Naive thymus-derived CD4-positive, alpha-beta T cell (primary cell): ENCODE measurements at regions not wholly inside any gene's neighbourhood (a gene's known extent, or its start where the extent isn't known, plus 50 kb on each side); places are given as distances from the start of the nearest gene placed in this dataset.

Experiments used
- ATAC-seq: fragments of 150-1000 bp; cut with Tn5 transposase; 2 replicates; pipeline ENCODE4 v1.10.0; 2021; ENCODE audit warnings: mild to moderate bottlenecking, moderate library complexity
- CTCF ChIA-PET: fragments of 350-600 bp; sonication (Branson Sonifier 250); formaldehyde crosslinking; loops from one replicate; lab custom pipeline; 2021; ENCODE audit warnings: antibody characterized with exemption; lab: Charles Lee
- POLR2A ChIA-PET: fragments of 350-600 bp; sonication (Branson Sonifier 250); formaldehyde crosslinking; loops from one replicate; lab custom pipeline; 2021; ENCODE audit warnings: antibody characterized with exemption, inconsistent platforms; lab: Charles Lee
- DNase-seq, 9 donors: peaks; one replicate each; pipeline versions ENCODE4 v3.0.0 to v3.0.0-alpha.2; 2020 to 2022; ENCODE audit warnings: mixed read lengths in 1 of 9
- H3K27ac ChIP-seq: one replicate; pipeline ENCODE4 v1.7.0; 2013; ENCODE audit warnings: mild to moderate bottlenecking, low read depth, low read length, moderate library complexity
- H3K27me3 ChIP-seq, 2 donors: one replicate each; pipeline ENCODE4 v1.7.0; 2013; ENCODE audit warnings: low read length in 2 of 2, mild to moderate bottlenecking in 2 of 2, moderate library complexity in 2 of 2; ENCODE audit not compliant: control insufficient read depth in 2 of 2, insufficient read depth in 2 of 2
- H3K36me3 ChIP-seq, 3 experiments: 1 replicate in 2 of 3; 2 replicates in 1 of 3; pipeline ENCODE4 v1.7.0; 2013; ENCODE audit warnings: low read length in 3 of 3, mild to moderate bottlenecking in 3 of 3, moderate library complexity in 1 of 3; ENCODE audit not compliant: insufficient read depth in 3 of 3, control insufficient read depth in 2 of 3
- H3K4me1 ChIP-seq, 2 donors: one replicate each; pipeline ENCODE4 v1.7.0; 2013; ENCODE audit warnings: low read length in 2 of 2, mild to moderate bottlenecking in 2 of 2, moderate library complexity in 1 of 2; ENCODE audit not compliant: control insufficient read depth in 2 of 2, insufficient read depth in 2 of 2
- H3K4me3 ChIP-seq: 2 replicates; pipeline ENCODE4 v1.7.0; 2013; ENCODE audit warnings: mild to moderate bottlenecking, low read length
- H3K9me3 ChIP-seq, 3 experiments: 1 replicate in 2 of 3; 2 replicates in 1 of 3; pipeline ENCODE4 v1.7.0; 2013; ENCODE audit warnings: low read length in 3 of 3; ENCODE audit not compliant: control insufficient read depth in 2 of 3
- H3K27ac Mint-ChIP-seq, 9 donors: one replicate each; pipeline ENCODE4 v1.8.0; 2020 to 2022; ENCODE audit warnings: mixed read lengths in 9 of 9, mild to moderate bottlenecking in 8 of 9, moderate library complexity in 5 of 9, inconsistent platforms in 2 of 9
- H3K27me3 Mint-ChIP-seq, 5 donors: one replicate each; pipeline ENCODE4 v1.8.0; 2021 to 2022; ENCODE audit warnings: mixed read lengths in 5 of 5, mild to moderate bottlenecking in 1 of 5
- H3K36me3 Mint-ChIP-seq, 5 donors: one replicate each; pipeline ENCODE4 v1.8.0; 2020 to 2022; ENCODE audit warnings: mixed read lengths in 5 of 5, mild to moderate bottlenecking in 3 of 5, inconsistent platforms in 1 of 5
- H3K4me1 Mint-ChIP-seq, 7 donors: one replicate each; pipeline ENCODE4 v1.8.0; 2020 to 2022; ENCODE audit warnings: mixed read lengths in 7 of 7, mild to moderate bottlenecking in 3 of 7, inconsistent platforms in 1 of 7
- H3K4me3 Mint-ChIP-seq, 10 donors: one replicate each; pipeline ENCODE4 v1.8.0; 2020 to 2022; ENCODE audit warnings: mild to moderate bottlenecking in 10 of 10, mixed read lengths in 10 of 10, moderate library complexity in 6 of 10, inconsistent platforms in 2 of 10
- H3K9me3 Mint-ChIP-seq, 11 donors: one replicate each; pipeline ENCODE4 v1.8.0; 2020 to 2022; ENCODE audit warnings: mixed read lengths in 11 of 11, mild to moderate bottlenecking in 4 of 11, inconsistent platforms in 1 of 11, moderate library complexity in 1 of 11
- intact Hi-C, 2 donors: fragments of 100-400 bp; cut with micrococcal nuclease; formaldehyde crosslinking; loops; one replicate each; pipeline ENCODE4 v1.15.1; 2023

DNA sequence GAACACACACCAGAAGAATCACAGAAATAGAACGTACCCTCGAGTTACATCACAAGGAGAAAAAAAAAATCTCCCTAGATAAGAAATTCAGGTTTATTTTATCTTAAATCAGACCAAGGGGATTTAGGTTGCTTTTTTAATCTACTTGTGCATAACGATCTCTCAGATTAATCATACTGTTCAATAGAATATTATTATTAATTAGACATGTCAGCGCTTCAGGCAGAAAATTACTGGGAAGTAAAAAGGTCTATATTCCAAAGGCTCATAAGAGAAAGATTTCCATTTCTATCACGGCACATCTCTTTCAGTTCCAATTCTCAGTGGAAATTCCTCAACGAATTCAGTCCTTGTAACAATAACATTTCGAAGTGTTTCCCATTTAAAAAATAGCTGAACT is 77.7 kb upstream of the PSMD7 start:
- CTCF ChIA-PET, result no interaction called here
- no peaks in the 10 kb centered on the region for H3K36me3 ChIP-seq
- H3K27me3 Mint-ChIP-seq, result peaks cover 0 to 20% (median 13%) of the 10 kb centered on the region in 5 donors

GRCh38 chr16:74216319-74216718 is 80.3 kb upstream of the PSMD7 start:
- Mint-ChIP-seq H3K9me3 (peaks cover 0 to 2% (median 0%) of the 10 kb centered on the region in 11 donors), H3K27me3 (peaks cover 0 to 25% (median 19%) of the 10 kb centered on the region in 5 donors), H3K4me1 (no peaks in the 10 kb centered on the region), H3K4me3 (no peak overlapping the region), H3K27ac (no peak overlapping the region), H3K36me3 (no peaks in the 10 kb centered on the region)
- Histone ChIP-seq H3K27me3 (no peaks in the 10 kb centered on the region), H3K4me1 (no peaks in the 10 kb centered on the region), H3K36me3 (no peaks in the 10 kb centered on the region), H3K9me3 (no peaks in the 10 kb centered on the region), H3K27ac (no peak overlapping the region), H3K4me3 (no peak overlapping the region)
- intact Hi-C loops, result no loop called here
- POLR2A ChIA-PET, result no interaction called here
- ATAC-seq (no peak), DNase-seq (no peak)
- CTCF ChIA-PET, result no interaction called here

More for the DNA sequence above, 77.7 kb upstream of the PSMD7 start:
- Mint-ChIP-seq H3K27ac (no peak overlapping the region), H3K36me3 (no peaks in the 10 kb centered on the region), H3K9me3 (peaks cover 0 to 2% (median 0%) of the 10 kb centered on the region in 11 donors), H3K4me3 (no peak overlapping the region), H3K4me1 (no peaks in the 10 kb centered on the region)
- H3K4me1 ChIP-seq, result no peaks in the 10 kb centered on the region
- H3K4me3 ChIP-seq, result no peak overlapping the region
- no peak overlapping the region for H3K27ac ChIP-seq
- H3K9me3 ChIP-seq, result no peaks in the 10 kb centered on the region
- no peak for ATAC-seq
- POLR2A ChIA-PET, result no interaction called here
- intact Hi-C loops, result no loop called here
- no peaks in the 10 kb centered on the region for H3K27me3 ChIP-seq
- DNase-seq, result no peak

GRCh38 chr16:74215249-74215648 is 81.4 kb upstream of the PSMD7 start:
- Mint-ChIP-seq H3K36me3 (no peaks in the 10 kb centered on the region), H3K27ac (no peak overlapping the region), H3K4me1 (no peaks in the 10 kb centered on the region), H3K4me3 (no peak overlapping the region), H3K9me3 (peaks cover 0 to 2% (median 0%) of the 10 kb centered on the region in 11 donors), H3K27me3 (peaks cover 0 to 29% (median 14%) of the 10 kb centered on the region in 5 donors)
- ATAC-seq (no peak), DNase-seq (no peak)
- Histone ChIP-seq H3K36me3 (no peaks in the 10 kb centered on the region), H3K27me3 (no peaks in the 10 kb centered on the region), H3K27ac (no peak overlapping the region), H3K4me1 (no peaks in the 10 kb centered on the region), H3K9me3 (no peaks in the 10 kb centered on the region), H3K4me3 (no peak overlapping the region)
- ChIA-PET CTCF (no interaction called here), POLR2A (no interaction called here)
- intact Hi-C loops, result no loop called here

DNA sequence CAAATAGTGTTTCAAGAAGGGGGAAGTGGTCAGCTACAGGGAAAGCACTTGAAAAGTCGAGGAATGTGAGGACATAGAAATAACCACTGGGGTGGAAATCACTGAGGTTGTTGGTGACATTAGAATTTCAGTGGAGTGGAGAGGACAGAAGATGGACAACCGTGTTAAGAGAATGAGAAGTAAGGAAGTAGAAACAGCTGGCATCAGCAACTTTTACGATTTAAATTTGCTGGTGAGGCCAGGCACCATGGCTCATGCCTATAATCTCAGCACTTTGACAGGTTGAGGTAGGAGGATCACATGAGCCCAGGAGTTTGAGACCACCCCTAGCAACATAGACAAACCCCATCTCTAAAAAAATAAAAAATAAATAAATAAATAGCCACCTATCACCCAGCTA is 83.2 kb upstream of the PSMD7 start:
- no peaks in the 10 kb centered on the region for H3K36me3 ChIP-seq
- CTCF ChIA-PET, result no interaction called here
- no peak overlapping the region for H3K27ac Mint-ChIP-seq
- no peaks in the 10 kb centered on the region for H3K9me3 ChIP-seq
- intact Hi-C loops, result no loop called here
- H3K27me3 Mint-ChIP-seq, result peaks cover 0 to 29% (median 3%) of the 10 kb centered on the region in 5 donors
- DNase-seq (no peak), ATAC-seq (no peak)
- no peaks in the 10 kb centered on the region for H3K4me1 ChIP-seq
- H3K4me3 ChIP-seq, result no peak overlapping the region
- POLR2A ChIA-PET, result no interaction called here
- no peaks in the 10 kb centered on the region for H3K27me3 ChIP-seq
- no peaks in the 10 kb centered on the region for H3K4me1 Mint-ChIP-seq
- H3K4me3 Mint-ChIP-seq, result no peak overlapping the region
- H3K27ac ChIP-seq, result no peak overlapping the region
- H3K9me3 Mint-ChIP-seq, result peaks cover 0 to 2% (median 0%) of the 10 kb centered on the region in 11 donors
- no peaks in the 10 kb centered on the region for H3K36me3 Mint-ChIP-seq

DNA sequence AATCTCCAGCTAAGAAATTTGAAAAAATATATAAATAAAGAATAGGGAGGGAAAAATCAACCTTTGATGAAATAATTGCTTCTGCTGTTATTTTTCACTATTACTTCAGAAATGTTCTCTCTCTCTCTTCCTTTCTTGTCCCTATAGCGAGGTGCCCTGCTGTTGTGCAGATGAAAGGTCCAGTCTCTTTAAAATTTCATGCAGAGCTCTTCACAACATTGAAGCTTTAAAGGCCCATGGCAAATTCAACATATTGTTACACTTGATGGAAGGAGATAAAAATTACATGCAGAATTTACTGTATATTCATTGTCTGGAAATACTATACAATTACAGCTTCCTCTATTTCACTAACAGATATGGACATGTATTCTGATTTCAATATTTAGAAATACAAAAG is 86.4 kb upstream of the PSMD7 start:
- H3K27ac Mint-ChIP-seq, result no peak overlapping the region
- H3K36me3 Mint-ChIP-seq, result no peaks in the 10 kb centered on the region

DNA sequence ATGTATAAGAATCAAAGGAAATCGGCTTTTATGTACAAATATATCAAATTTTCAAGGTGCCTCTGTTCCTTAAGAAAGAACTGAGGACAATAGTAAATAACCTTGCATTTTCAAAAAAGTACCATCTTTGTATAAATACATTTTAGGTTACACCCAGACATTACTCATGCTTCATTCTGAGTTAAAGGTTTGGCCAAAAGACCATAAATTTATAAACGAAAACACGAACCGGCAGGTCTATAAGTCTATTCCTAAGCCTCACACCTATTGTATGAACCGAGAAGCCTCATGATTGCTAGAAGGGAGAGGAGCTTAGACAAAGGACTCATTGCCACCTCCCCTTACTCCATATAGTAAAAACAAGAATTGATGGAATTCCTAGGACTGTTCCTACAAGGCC is 94.6 kb upstream of the PSMD7 start:
- Histone ChIP-seq H3K27me3 (no peaks in the 10 kb centered on the region), H3K36me3 (no peaks in the 10 kb centered on the region), H3K27ac (no peak overlapping the region), H3K9me3 (no peaks in the 10 kb centered on the region), H3K4me1 (no peaks in the 10 kb centered on the region), H3K4me3 (no peak overlapping the region)
- Mint-ChIP-seq H3K27ac (no peak overlapping the region), H3K4me1 (no peaks in the 10 kb centered on the region), H3K4me3 (no peak overlapping the region), H3K36me3 (no peaks in the 10 kb centered on the region), H3K9me3 (peaks cover 0 to 3% (median 0%) of the 10 kb centered on the region in 11 donors), H3K27me3 (peaks cover 0 to 8% (median 5%) of the 10 kb centered on the region in 5 donors)
- ChIA-PET POLR2A (no interaction called here), CTCF (no interaction called here)
- intact Hi-C loops, result no loop called here
- ATAC-seq, result no peak
- no peak for DNase-seq

More for the DNA sequence above, 86.4 kb upstream of the PSMD7 start:
- ChIA-PET CTCF (no interaction called here), POLR2A (no interaction called here)
- H3K4me3 Mint-ChIP-seq, result no peak overlapping the region
- Histone ChIP-seq H3K4me1 (no peaks in the 10 kb centered on the region), H3K4me3 (no peak overlapping the region), H3K27ac (no peak overlapping the region), H3K9me3 (no peaks in the 10 kb centered on the region), H3K36me3 (no peaks in the 10 kb centered on the region), H3K27me3 (no peaks in the 10 kb centered on the region)
- intact Hi-C loops, result no loop called here
- ATAC-seq (no peak), DNase-seq (no peak)
- H3K27me3 Mint-ChIP-seq, result peaks cover 0 to 29% (median 2%) of the 10 kb centered on the region in 5 donors
- H3K4me1 Mint-ChIP-seq, result no peaks in the 10 kb centered on the region
- H3K9me3 Mint-ChIP-seq, result peaks cover 0 to 2% (median 0%) of the 10 kb centered on the region in 11 donors

DNA sequence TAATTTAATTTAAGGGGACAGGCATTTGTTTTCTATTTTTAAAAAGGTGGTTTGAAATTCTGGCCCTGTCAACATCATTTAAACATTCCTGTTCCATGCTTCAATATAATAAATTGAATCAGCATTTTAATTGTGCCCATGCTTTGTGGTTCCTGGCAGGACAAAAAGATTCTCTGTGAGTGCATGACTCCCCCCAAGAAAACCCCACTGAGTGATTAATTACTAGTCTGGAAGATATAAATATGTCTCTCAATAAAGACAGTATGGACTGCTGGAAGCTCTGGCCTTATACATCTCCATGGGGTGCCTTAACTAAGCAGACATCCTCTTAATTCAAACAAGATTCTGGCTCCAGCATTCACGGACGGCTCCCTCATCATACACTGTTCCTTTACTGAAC is 95.0 kb upstream of the PSMD7 start:
- Mint-ChIP-seq H3K4me1 (no peaks in the 10 kb centered on the region), H3K4me3 (no peak overlapping the region), H3K27ac (no peak overlapping the region), H3K36me3 (no peaks in the 10 kb centered on the region), H3K9me3 (peaks cover 0 to 3% (median 0%) of the 10 kb centered on the region in 11 donors), H3K27me3 (peaks cover 0 to 9% (median 5%) of the 10 kb centered on the region in 5 donors)
- no peaks in the 10 kb centered on the region for H3K36me3 ChIP-seq
- intact Hi-C loops, result no loop called here
- no peak overlapping the region for H3K4me3 ChIP-seq
- no peak overlapping the region for H3K27ac ChIP-seq
- no peak for DNase-seq
- H3K4me1 ChIP-seq, result no peaks in the 10 kb centered on the region
- ChIA-PET CTCF (no interaction called here), POLR2A (no interaction called here)
- no peaks in the 10 kb centered on the region for H3K27me3 ChIP-seq
- H3K9me3 ChIP-seq, result no peaks in the 10 kb centered on the region
- no peak for ATAC-seq
